Transverse colon (tissue), 4 donors: ENCODE measurements at regions not wholly inside any gene's neighbourhood (a gene's known extent, or its start where the extent isn't known, plus 50 kb on each side); places are given as distances from the start of the nearest gene placed in this dataset.

ENCODE experiments used
- CTCF ChIP-seq, 5 experiments: fragments of 200-600 bp in 3 of 5; fragments of 450-650 bp in 2 of 5; sonication (generic) in 3 of 5; IDR thresholded peaks; 1 replicate in 2 of 5; 2 replicates in 3 of 5; pipeline ENCODE4 v1.5.1; 2016 to 2017; ENCODE audit warnings: antibody characterized with exemption in 5 of 5, inconsistent platforms in 3 of 5, mild to moderate bottlenecking in 2 of 5, moderate library complexity in 1 of 5
- POLR2A ChIP-seq: fragments of 450-650 bp; IDR thresholded peaks from one replicate; pipeline ENCODE4 v1.6.1; 2016; ENCODE audit warnings: antibody characterized with exemption, mild to moderate bottlenecking, moderate library complexity
- POLR2AphosphoS5 ChIP-seq, 3 donors: sonication (generic); formaldehyde crosslinking; IDR thresholded peaks; one replicate each; pipeline ENCODE4 v1.6.1; 2016; ENCODE audit warnings: antibody characterized with exemption in 3 of 3

- TF ChIP-seq POLR2AphosphoS5 (IDR thresholded peaks at IDR 0.05) (no peak), CTCF (IDR thresholded peaks at IDR 0.05) (no peak), POLR2A (no peak)
These were observed 290.4 kb upstream of the POU3F3 start for GRCh38 chr2:104563398-104563996.
